CD4-positive, alpha-beta T cell (primary cell): ENCODE measurements at regions not wholly inside any gene's neighbourhood (a gene's known extent, or its start where the extent isn't known, plus 50 kb on each side); places are given as distances from the start of the nearest gene placed in this dataset.
"Not testable (repeated sequence)": the region's sequence is repeated elsewhere in the genome, so short reads cannot be mapped to it uniquely, and the experiment has no call there.

Experiments
- ATAC-seq: fragments of 200-7000 bp; cut with Tn5 transposase; one replicate; pipeline ENCODE4 v1.10.0; 2022; ENCODE audit warnings: mild to moderate bottlenecking; ENCODE audit not compliant: poor library complexity
- CTCF ChIA-PET: fragments of 350-600 bp; sonication (Branson Sonifier 250); formaldehyde crosslinking; loops from one replicate; lab custom pipeline; 2021; ENCODE audit warnings: antibody characterized with exemption, inconsistent platforms; lab: Charles Lee
- POLR2A ChIA-PET: fragments of 350-600 bp; sonication (Branson Sonifier 250); formaldehyde crosslinking; loops from one replicate; lab custom pipeline; 2021; ENCODE audit warnings: antibody characterized with exemption, inconsistent platforms; lab: Charles Lee
- DNase-seq, 14 experiments: peaks; one replicate each; pipeline ENCODE4 v3.0.0-alpha.2; 2013 to 2020; ENCODE audit warnings: mixed read lengths in 2 of 14
- H3K27ac ChIP-seq, 2 donors: one replicate each; pipeline versions ENCODE4 v1.5.1 to v1.7.0; 2013; ENCODE audit warnings: low read length in 2 of 2, low read depth in 1 of 2, mild to moderate bottlenecking in 1 of 2
- H3K27me3 ChIP-seq, 2 experiments: 1 replicate in 1 of 2; 2 replicates in 1 of 2; pipeline versions ENCODE4 v1.6.1 to v1.7.0; 2013; ENCODE audit warnings: low read length in 2 of 2, control low read depth in 1 of 2, mild to moderate bottlenecking in 1 of 2, moderate library complexity in 1 of 2; ENCODE audit not compliant: insufficient read depth in 2 of 2, control insufficient read depth in 1 of 2
- H3K36me3 ChIP-seq: one replicate; pipeline ENCODE4 v1.6.1; 2013; ENCODE audit warnings: low read length, control low read depth; ENCODE audit not compliant: insufficient read depth
- H3K4me1 ChIP-seq: one replicate; pipeline ENCODE4 v1.6.1; 2013; ENCODE audit warnings: low read length, control low read depth; ENCODE audit not compliant: insufficient read depth
- H3K4me3 ChIP-seq: one replicate; pipeline ENCODE4 v1.5.1; 2013; ENCODE audit warnings: mild to moderate bottlenecking, low read length, moderate library complexity
- H3K9me3 ChIP-seq, 2 experiments: 1 replicate in 1 of 2; 2 replicates in 1 of 2; pipeline versions ENCODE4 v1.6.1 to v1.7.0; 2013; ENCODE audit warnings: low read length in 2 of 2, mild to moderate bottlenecking in 2 of 2, control low read depth in 1 of 2, moderate library complexity in 1 of 2; ENCODE audit not compliant: control insufficient read depth in 1 of 2, insufficient read depth in 1 of 2
- H3K27ac Mint-ChIP-seq: one replicate; pipeline ENCODE4 v1.8.0; 2020; ENCODE audit warnings: mixed read lengths
- H3K27me3 Mint-ChIP-seq: one replicate; pipeline ENCODE4 v1.8.0; 2021; ENCODE audit warnings: mixed read lengths
- H3K36me3 Mint-ChIP-seq: one replicate; pipeline ENCODE4 v1.8.0; 2021; ENCODE audit warnings: low read depth, mixed read lengths
- H3K4me1 Mint-ChIP-seq: one replicate; pipeline ENCODE4 v1.8.0; 2021; ENCODE audit warnings: low read depth, mixed read lengths
- H3K4me3 Mint-ChIP-seq: one replicate; pipeline ENCODE4 v1.8.0; 2020; ENCODE audit warnings: mild to moderate bottlenecking, mixed read lengths
- H3K9me3 Mint-ChIP-seq: one replicate; pipeline ENCODE4 v1.8.0; 2020; ENCODE audit warnings: mixed read lengths
- CTCF ChIP-seq: fragments of 200-600 bp; IDR thresholded peaks from one replicate; pipeline ENCODE4 v1.8.0; 2022; ENCODE audit warnings: antibody characterized with exemption, mild to moderate bottlenecking
- intact Hi-C, 2 experiments: fragments of 100-400 bp; cut with DNase I in 1 of 2; cut with micrococcal nuclease in 1 of 2; formaldehyde crosslinking; loops; one replicate each; pipeline versions ENCODE4 v1.15.1 to v1.9.0; 2023 to 2025; cut with DNase I, micrococcal nuclease

- no peaks in the 10 kb centered on the region for H3K27me3 Mint-ChIP-seq
- H3K27me3 ChIP-seq: no peaks in the 10 kb centered on the region
- no peak for DNase-seq
- no peak overlapping the region for H3K27ac ChIP-seq
- no peak overlapping the region for H3K4me3 Mint-ChIP-seq
- no peak overlapping the region for H3K4me3 ChIP-seq
- CTCF ChIA-PET: no interaction called here
- intact Hi-C loops: no loop called here
- no peaks in the 10 kb centered on the region for H3K4me1 ChIP-seq
- POLR2A ChIA-PET: no interaction called here
- H3K36me3 Mint-ChIP-seq: no peaks in the 10 kb centered on the region
- no peak for ATAC-seq
- H3K9me3 ChIP-seq: no peaks in the 10 kb centered on the region
- H3K9me3 Mint-ChIP-seq: no peaks in the 10 kb centered on the region
- no peaks in the 10 kb centered on the region for H3K4me1 Mint-ChIP-seq
- H3K27ac Mint-ChIP-seq: no peak overlapping the region
- no peaks in the 10 kb centered on the region for H3K36me3 ChIP-seq
- no peak for TF ChIP-seq CTCF
Measured at GRCh38 chr10:34954142-34954541, 136.0 kb downstream of the CUL2 start.

GRCh38 chr10:34951263-34951887 lies 136.3 kb upstream of the PARD3 start:
- H3K27me3 ChIP-seq, H3K27me3 Mint-ChIP-seq, H3K4me3 Mint-ChIP-seq, H3K9me3 Mint-ChIP-seq, ATAC-seq, H3K36me3 ChIP-seq, H3K4me3 ChIP-seq, DNase-seq, H3K4me1 ChIP-seq, H3K4me1 Mint-ChIP-seq, POLR2A ChIA-PET, H3K36me3 Mint-ChIP-seq, intact Hi-C loops, H3K9me3 ChIP-seq, H3K27ac ChIP-seq, H3K27ac Mint-ChIP-seq: not testable (repeated sequence)
- CTCF ChIA-PET: interaction anchor here (0.5 kb wide), 1 partner anchor 277 kb away, joined by 3 read pairs; no protein-coding TSS in a partner anchor

- H3K27ac Mint-ChIP-seq, intact Hi-C loops, H3K9me3 Mint-ChIP-seq, ATAC-seq, POLR2A ChIA-PET, H3K4me3 Mint-ChIP-seq, H3K27me3 Mint-ChIP-seq, CTCF ChIA-PET, H3K27ac ChIP-seq, H3K27me3 ChIP-seq, DNase-seq, H3K4me1 Mint-ChIP-seq, H3K4me1 ChIP-seq, H3K9me3 ChIP-seq, H3K36me3 Mint-ChIP-seq, H3K4me3 ChIP-seq, H3K36me3 ChIP-seq: not testable (repeated sequence)
Measured at GRCh38 chr10:34945951-34946522, 130.9 kb upstream of the PARD3 start.

- ChIA-PET CTCF (no interaction called here), POLR2A (no interaction called here)
- H3K9me3 Mint-ChIP-seq: no peaks in the 10 kb centered on the region
- no peaks in the 10 kb centered on the region for H3K4me1 ChIP-seq
- TF ChIP-seq CTCF: no peak
- no peak for DNase-seq
- no peaks in the 10 kb centered on the region for H3K9me3 ChIP-seq
- H3K27ac Mint-ChIP-seq: no peak overlapping the region
- H3K4me3 Mint-ChIP-seq: no peak overlapping the region
- no peaks in the 10 kb centered on the region for H3K27me3 ChIP-seq
- no peak for ATAC-seq
- intact Hi-C loops: no loop called here
- H3K4me1 Mint-ChIP-seq: no peaks in the 10 kb centered on the region
- H3K4me3 ChIP-seq: no peak overlapping the region
- H3K27ac ChIP-seq: no peak overlapping the region
- no peaks in the 10 kb centered on the region for H3K27me3 Mint-ChIP-seq
- H3K36me3 ChIP-seq: no peaks in the 10 kb centered on the region
- H3K36me3 Mint-ChIP-seq: no peaks in the 10 kb centered on the region
Measured at GRCh38 chr10:34941471-34942357, 126.6 kb upstream of the PARD3 start.
